ENCODE measurements at regions not wholly inside any gene's neighbourhood (a gene's known extent, or its start where the extent isn't known, plus 50 kb on each side); places are given as distances from the start of the nearest gene placed in this dataset.

- Histone ChIP-seq H3K9ac (ENCODE audit: low read depth, low read length) (no peak overlapping the region), H4K20me1 (ENCODE audit: insufficient read depth, low read length) (no peaks in the 10 kb centered on the region), H2AFZ (ENCODE audit: low read depth, low read length) (no peak overlapping the region), H3K79me2 (ENCODE audit: insufficient read depth, low read length) (no peaks in the 10 kb centered on the region), H3K36me3 (ENCODE audit: insufficient read depth, low read length) (no peaks in the 10 kb centered on the region), H3K4me3 (ENCODE audit: low read depth in 1 of 2, low read length in 2 of 2) (no peak overlapping the region), H3K27ac (ENCODE audit: low read length) (no peak overlapping the region), H3K4me1 (ENCODE audit: insufficient read depth, low read length) (no peaks in the 10 kb centered on the region), H3K9me3 (ENCODE audit: insufficient read depth, low read length, severe bottlenecking) (no peaks in the 10 kb centered on the region), H3K27me3 (ENCODE audit: insufficient read depth, low read length, poor library complexity) (no peaks in the 10 kb centered on the region), H3K4me2 (ENCODE audit: insufficient read depth, low read length) (no peak overlapping the region)
- ATAC-seq (ENCODE audit: insufficient read depth, low read depth), result no peak
- DNase-seq, result no peak
- TF ChIP-seq EZH2 (IDR thresholded peaks at IDR 0.05; ENCODE audit: borderline replicate concordance, low read depth, low read length, severe bottlenecking), result no peak
- no peak for TF ChIP-seq CTCF (IDR thresholded peaks at IDR 0.05; ENCODE audit: borderline replicate concordance, extremely low read depth, low read length, poor library complexity, severe bottlenecking)
Observed at GRCh38 chrX:10922835-10923234, 188.3 kb upstream of the HCCS start.

GRCh38 chrX:10923466-10923865 lies 187.7 kb upstream of the HCCS start:
- H3K9me3 ChIP-seq (ENCODE audit: insufficient read depth, low read length, severe bottlenecking), result no peaks in the 10 kb centered on the region
- no peaks in the 10 kb centered on the region for H3K4me1 ChIP-seq (ENCODE audit: insufficient read depth, low read length)
- no peak overlapping the region for H3K4me3 ChIP-seq (ENCODE audit: low read depth in 1 of 2, low read length in 2 of 2)
- TF ChIP-seq EZH2 (IDR thresholded peaks at IDR 0.05; ENCODE audit: borderline replicate concordance, low read depth, low read length, severe bottlenecking) (no peak), CTCF (IDR thresholded peaks at IDR 0.05; ENCODE audit: borderline replicate concordance, extremely low read depth, low read length, poor library complexity, severe bottlenecking) (no peak)
- ATAC-seq (ENCODE audit: insufficient read depth, low read depth) (no peak), DNase-seq (no peak)
- H3K4me2 ChIP-seq (ENCODE audit: insufficient read depth, low read length), result no peak overlapping the region
- H3K27me3 ChIP-seq (ENCODE audit: insufficient read depth, low read length, poor library complexity), result no peaks in the 10 kb centered on the region
- no peak overlapping the region for H3K27ac ChIP-seq (ENCODE audit: low read length)
- H4K20me1 ChIP-seq (ENCODE audit: insufficient read depth, low read length), result no peaks in the 10 kb centered on the region
- no peaks in the 10 kb centered on the region for H3K79me2 ChIP-seq (ENCODE audit: insufficient read depth, low read length)
- no peak overlapping the region for H2AFZ ChIP-seq (ENCODE audit: low read depth, low read length)
- H3K9ac ChIP-seq (ENCODE audit: low read depth, low read length), result no peak overlapping the region
- H3K36me3 ChIP-seq (ENCODE audit: insufficient read depth, low read length), result no peaks in the 10 kb centered on the region

GRCh38 chrX:10926404-10926803 lies 184.7 kb upstream of the HCCS start:
- Histone ChIP-seq H3K9ac (ENCODE audit: low read depth, low read length) (no peak overlapping the region), H3K4me3 (ENCODE audit: low read depth in 1 of 2, low read length in 2 of 2) (no peak overlapping the region), H3K27ac (ENCODE audit: low read length) (no peak overlapping the region), H2AFZ (ENCODE audit: low read depth, low read length) (no peak overlapping the region), H3K79me2 (ENCODE audit: insufficient read depth, low read length) (no peaks in the 10 kb centered on the region), H3K36me3 (ENCODE audit: insufficient read depth, low read length) (no peaks in the 10 kb centered on the region), H3K27me3 (ENCODE audit: insufficient read depth, low read length, poor library complexity) (no peaks in the 10 kb centered on the region), H3K4me2 (ENCODE audit: insufficient read depth, low read length) (no peak overlapping the region), H3K4me1 (ENCODE audit: insufficient read depth, low read length) (no peaks in the 10 kb centered on the region), H3K9me3 (ENCODE audit: insufficient read depth, low read length, severe bottlenecking) (no peaks in the 10 kb centered on the region), H4K20me1 (ENCODE audit: insufficient read depth, low read length) (no peaks in the 10 kb centered on the region)
- TF ChIP-seq EZH2 (IDR thresholded peaks at IDR 0.05; ENCODE audit: borderline replicate concordance, low read depth, low read length, severe bottlenecking) (no peak), CTCF (IDR thresholded peaks at IDR 0.05; ENCODE audit: borderline replicate concordance, extremely low read depth, low read length, poor library complexity, severe bottlenecking) (no peak)
- no peak for DNase-seq
- ATAC-seq (ENCODE audit: insufficient read depth, low read depth), result no peak

- no peaks in the 10 kb centered on the region for H3K4me1 ChIP-seq (ENCODE audit: insufficient read depth, low read length)
- H3K27me3 ChIP-seq (ENCODE audit: insufficient read depth, low read length, poor library complexity), result no peaks in the 10 kb centered on the region
- H3K79me2 ChIP-seq (ENCODE audit: insufficient read depth, low read length), result no peaks in the 10 kb centered on the region
- no peak overlapping the region for H3K9ac ChIP-seq (ENCODE audit: low read depth, low read length)
- no peak overlapping the region for H3K27ac ChIP-seq (ENCODE audit: low read length)
- no peaks in the 10 kb centered on the region for H4K20me1 ChIP-seq (ENCODE audit: insufficient read depth, low read length)
- H2AFZ ChIP-seq (ENCODE audit: low read depth, low read length), result no peak overlapping the region
- ATAC-seq (ENCODE audit: insufficient read depth, low read depth), result no peak
- TF ChIP-seq EZH2 (IDR thresholded peaks at IDR 0.05; ENCODE audit: borderline replicate concordance, low read depth, low read length, severe bottlenecking) (no peak), CTCF (IDR thresholded peaks at IDR 0.05; ENCODE audit: borderline replicate concordance, extremely low read depth, low read length, poor library complexity, severe bottlenecking) (no peak)
- H3K4me3 ChIP-seq (ENCODE audit: low read depth in 1 of 2, low read length in 2 of 2), result no peak overlapping the region
- H3K36me3 ChIP-seq (ENCODE audit: insufficient read depth, low read length), result no peaks in the 10 kb centered on the region
- no peak for DNase-seq
- H3K9me3 ChIP-seq (ENCODE audit: insufficient read depth, low read length, severe bottlenecking), result no peaks in the 10 kb centered on the region
- no peak overlapping the region for H3K4me2 ChIP-seq (ENCODE audit: insufficient read depth, low read length)
Observed at GRCh38 chrX:10926891-10927290, 184.2 kb upstream of the HCCS start.

Measured in DND-41 (cell line).